GM19455 (cell line): ENCODE measurements at regions not wholly inside any gene's neighbourhood (a gene's known extent, or its start where the extent isn't known, plus 50 kb on each side); places are given as distances from the start of the nearest gene placed in this dataset.
"Not testable (repeated sequence)": the region's sequence is repeated elsewhere in the genome, so short reads cannot be mapped to it uniquely, and the experiment has no call there.

Source experiments
- ATAC-seq: cut with Tn5 transposase; IDR thresholded peaks from one replicate; pipeline ENCODE4 v1.9.1; 2021; ENCODE audit not compliant: unreplicated experiment

DNA sequence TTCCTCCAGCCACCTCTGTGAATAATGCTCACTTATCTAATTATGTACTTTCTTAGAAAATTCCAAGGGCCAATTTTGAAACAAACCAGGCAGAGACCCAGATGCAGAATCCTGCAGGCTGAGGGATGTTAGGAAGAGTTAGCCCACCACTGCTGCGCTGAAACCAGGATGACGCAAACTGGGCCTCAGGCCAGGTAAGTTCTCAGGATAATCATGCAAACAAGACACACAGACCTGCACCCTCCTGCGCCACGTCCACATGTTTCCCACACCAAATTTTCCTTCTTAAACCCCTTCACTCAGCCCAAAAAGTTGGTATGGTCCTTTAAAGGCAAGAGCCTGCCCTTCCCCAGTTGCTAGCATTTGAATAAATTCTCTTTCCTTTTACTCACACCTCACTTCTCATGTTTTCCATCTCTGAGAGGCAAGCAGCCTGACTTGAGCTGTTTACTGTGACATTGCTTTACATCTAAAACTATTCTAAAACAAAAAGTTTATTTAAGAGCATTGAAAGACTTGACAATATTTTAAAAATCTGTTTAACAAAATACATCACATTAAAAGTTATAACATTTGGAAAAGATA, 887.1 kb downstream of the LRRIQ3 start:
- no peak for ATAC-seq

DNA sequence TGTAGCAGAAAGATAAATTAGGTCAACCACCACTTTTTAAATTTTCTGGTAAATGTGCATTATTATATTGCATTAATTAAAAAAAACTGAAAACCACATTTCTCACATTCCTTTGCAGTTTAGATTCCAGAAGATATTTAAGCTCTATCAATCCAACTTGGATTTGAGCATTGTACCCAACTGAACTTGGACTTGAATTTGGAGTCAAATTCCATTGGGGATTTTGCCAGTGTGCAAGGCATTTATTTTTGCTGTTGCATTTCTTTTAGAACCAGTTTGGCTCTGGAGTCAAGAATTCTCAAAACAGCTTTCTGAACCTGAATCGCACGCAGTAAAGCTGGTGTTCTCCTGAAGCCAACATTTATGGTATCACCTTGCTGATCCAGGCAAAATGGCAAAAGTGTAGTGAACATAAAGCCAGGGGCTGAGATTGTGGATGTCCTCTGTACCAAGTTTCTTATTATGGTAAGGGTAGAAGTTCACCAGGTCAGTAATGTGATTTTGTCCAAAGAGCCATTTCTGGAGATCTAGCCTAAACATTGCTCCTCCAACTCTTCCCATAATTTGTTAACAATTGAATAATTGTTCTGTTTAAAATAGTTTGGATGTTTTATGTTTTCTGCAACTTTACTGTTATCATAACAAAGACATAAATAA, 890.9 kb downstream of the LRRIQ3 start:
- no peak for ATAC-seq

DNA sequence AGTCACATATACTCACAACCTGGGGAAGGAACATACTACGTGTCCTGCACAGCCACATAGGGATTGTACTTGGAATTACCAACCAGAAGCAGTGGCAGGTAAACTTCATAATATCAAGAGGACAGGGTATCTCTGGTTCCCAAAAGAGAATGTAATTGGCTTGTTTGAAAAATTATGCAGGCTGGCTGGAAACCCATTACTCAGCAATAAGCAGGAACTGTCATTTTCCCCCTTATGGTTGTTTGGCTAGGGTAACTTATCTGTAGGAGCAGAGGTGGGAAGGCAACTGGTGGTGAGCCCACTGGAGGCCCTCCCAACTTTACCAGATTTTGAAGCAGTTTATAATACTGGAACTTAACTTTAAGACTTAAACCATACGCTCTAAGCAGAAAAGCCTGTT, 924.1 kb downstream of the LRRIQ3 start:
- ATAC-seq = no peak

DNA sequence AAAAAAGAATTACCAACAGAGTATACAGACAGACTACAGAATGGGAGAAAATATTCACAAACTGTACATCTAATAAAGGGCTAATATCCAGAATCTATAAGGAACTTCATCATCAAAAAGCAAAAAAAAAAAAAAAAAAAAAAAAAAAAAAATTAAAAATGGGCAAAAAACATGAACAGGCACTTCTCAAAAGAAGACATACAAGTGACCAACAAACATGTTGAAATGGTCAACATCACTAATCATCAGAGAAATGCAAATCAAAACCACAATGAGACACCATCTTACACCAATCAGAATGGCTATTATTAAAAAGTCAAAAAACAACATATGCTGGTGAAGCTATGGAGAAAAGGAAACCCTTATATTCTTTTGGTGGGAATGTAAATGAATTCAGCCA, 952.8 kb downstream of the LRRIQ3 start:
- ATAC-seq = not testable (repeated sequence)

DNA sequence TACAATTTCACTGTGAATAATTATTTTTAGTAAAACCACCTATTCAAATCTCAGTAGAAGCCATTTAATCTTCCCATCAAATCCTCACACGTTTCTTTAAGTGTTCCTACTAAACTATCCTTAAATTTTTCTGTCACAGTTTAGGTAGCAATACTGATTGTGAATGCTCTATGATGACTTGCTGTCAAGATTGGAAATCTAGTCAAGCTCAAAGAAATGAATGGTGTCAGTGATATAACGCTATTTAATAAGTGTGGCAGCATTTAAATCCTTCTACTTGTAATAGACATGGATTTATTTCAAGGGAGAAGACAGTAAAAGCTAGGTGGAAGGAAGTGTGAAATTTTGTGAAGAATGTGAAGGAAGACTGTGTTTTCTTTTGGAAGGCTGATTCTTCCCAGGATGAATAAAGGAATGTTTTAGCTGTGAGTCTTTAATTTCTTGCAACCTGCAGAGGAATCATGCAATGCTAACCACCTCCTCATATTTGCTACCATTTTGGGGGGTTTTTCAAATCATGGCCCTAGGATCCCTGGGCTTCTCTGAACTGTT, 936.7 kb upstream of the NEGR1 start:
- ATAC-seq = no peak

DNA sequence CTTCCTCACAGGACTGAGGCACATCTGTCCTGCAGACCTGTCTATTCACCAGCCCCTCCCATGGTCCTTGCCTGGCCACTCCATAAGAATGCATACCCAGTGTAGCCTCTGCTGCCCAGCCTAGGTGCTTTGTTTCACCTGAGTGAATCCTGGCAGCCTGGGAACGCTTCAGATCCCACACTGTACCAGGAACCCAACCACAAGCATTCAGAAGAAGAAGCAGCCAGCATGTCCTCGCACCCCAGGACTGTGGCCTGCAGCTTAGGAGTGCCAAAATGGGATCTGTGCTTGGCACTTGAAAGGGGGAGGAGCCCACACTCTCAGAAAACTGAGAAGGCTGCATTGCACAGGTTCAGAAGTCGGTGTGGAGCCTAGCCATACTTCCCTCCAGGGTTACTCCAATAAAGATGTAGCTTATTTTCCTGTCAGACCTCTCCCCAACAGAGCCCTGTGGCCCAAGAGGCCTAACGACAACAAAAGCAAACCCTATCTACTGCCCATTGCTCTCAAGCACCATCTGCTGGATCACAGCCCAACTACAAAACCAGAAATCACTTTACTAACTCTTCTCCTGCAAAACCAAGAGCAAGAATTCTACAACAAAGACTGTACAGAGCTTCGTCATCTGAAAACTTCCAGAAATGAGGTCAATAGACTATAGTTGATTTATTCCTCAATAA, 923.1 kb upstream of the NEGR1 start:
- no peak for ATAC-seq

DNA sequence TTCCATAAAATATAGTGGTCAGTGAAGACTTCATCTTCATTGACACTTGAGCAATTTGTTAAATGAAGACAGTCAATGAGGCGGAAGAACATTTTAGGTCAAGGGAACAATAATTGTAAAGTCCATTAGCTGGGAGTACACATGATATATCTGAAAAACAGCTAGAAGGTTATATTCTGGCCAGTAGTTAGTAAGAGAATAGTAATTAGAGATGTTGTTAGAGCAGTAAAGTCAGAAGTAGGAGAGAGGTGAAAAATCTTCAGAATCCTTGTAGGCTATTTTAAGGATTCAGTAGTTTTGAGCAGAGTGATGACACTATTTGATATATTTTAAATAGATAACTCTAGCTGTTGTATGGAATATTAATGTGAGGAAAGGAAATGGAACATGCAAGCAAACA, 915.6 kb upstream of the NEGR1 start:
- ATAC-seq = no peak

DNA sequence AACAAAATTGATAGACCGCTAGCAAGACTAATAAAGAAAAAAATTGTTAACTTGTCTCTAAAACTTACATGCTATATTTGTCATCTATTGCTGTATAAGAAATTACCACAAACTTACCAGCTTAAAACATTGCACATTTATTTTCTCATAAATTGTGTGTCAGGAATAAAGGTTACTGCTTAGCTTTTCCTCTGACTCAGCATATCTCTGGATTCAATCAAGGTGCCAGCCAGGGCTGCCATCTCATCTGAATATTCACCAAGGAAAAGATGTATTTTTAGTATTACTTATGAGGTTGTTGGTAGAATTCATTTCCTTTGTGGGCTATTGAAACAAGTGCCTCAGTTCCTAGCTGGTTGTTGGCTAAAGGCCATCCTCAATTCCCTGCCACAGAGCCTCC, 912.6 kb upstream of the NEGR1 start:
- ATAC-seq = no peak

DNA sequence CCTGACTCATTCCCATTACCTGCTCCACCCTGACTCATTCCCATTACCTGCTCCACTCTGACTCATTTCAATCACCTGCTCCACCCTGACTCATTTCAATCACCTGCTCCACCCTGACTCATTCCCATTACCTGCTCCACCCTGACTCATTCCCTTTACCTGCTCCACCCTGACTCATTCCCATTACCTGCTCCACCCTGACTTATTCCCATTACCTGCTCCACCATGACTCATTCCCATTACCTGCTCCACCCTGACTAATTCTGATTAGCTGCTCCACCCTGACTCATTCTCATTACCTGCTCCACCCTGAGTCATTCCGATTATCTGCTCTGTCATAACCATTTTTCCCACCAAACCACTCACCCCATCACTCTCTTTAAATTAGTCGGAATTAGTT, 901.2 kb upstream of the NEGR1 start:
- ATAC-seq = not testable (repeated sequence)

DNA sequence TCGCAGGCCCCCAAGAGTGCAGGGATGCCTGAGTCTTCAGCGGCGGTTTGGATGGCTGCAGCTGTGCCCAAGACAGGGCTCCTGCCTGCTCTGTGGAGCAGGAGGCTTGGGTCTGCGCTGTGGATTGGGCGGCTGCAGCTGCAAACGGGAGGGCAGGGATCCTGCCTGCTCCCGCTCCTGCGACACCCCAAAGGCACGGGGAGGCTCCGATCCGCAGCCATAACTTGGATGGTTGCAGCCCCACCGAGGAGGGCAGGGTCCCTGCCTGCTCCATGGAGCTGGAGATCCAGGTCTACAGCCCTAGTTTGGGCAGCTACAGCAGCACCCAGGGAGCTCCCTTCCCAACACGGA, 898.8 kb upstream of the NEGR1 start:
- ATAC-seq = no peak

DNA sequence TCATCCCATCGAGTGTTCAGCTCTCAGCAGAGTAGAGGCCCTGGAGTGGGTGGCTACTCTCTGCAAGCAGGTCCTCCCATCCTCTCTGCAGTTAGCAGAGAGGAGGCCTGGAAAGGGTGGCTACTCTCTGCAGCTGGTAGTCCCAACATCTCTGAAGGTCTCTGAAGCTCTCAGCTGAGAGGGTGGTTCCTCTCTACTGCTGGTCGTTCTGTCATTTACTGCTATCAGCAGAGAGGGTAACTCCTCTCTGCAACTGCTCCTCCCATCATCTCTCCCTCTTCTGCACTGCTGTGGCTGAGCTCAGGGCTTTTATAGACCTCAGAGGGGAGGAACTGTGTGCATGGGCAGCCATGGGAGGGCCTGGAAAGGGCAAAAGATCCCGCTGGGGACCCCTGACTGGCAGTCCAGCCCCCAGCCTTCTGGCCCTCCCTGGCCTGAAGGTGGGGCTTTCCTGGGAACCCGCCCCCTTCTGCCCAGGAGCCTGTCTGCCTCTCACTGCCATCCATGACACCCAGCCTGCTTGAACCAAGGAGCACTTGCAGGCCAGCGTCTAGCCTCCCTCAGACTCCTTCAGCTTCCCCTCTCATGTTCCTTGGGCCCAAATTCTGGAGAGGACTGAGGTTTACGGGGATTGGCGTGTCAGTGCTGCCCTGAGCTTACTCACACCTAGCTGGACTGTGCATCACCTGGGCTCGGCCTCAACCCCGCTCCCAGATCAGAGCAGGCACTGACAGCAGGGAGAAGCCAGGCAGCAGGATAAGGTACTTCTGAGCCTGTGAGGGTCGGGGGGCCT, 898.3 kb upstream of the NEGR1 start:
- ATAC-seq = no peak

DNA sequence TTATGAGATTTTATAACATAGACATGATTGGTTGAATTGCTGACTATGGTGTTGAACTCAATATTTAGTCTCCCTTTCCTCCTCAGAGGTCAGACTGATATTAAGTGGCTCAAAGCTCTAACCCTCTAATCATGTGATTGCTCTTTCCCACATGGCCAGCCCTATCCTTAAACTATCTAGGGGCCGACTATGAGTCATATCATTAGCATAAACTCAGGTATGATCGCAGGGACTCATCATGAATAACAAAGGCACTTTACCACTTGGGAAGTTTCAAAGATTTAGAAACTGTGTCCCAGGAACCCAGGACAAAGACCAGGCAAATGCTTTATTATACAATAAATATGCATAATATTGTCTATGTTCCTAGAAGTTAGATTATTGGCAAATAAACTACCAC, 894.6 kb upstream of the NEGR1 start:
- no peak for ATAC-seq

DNA sequence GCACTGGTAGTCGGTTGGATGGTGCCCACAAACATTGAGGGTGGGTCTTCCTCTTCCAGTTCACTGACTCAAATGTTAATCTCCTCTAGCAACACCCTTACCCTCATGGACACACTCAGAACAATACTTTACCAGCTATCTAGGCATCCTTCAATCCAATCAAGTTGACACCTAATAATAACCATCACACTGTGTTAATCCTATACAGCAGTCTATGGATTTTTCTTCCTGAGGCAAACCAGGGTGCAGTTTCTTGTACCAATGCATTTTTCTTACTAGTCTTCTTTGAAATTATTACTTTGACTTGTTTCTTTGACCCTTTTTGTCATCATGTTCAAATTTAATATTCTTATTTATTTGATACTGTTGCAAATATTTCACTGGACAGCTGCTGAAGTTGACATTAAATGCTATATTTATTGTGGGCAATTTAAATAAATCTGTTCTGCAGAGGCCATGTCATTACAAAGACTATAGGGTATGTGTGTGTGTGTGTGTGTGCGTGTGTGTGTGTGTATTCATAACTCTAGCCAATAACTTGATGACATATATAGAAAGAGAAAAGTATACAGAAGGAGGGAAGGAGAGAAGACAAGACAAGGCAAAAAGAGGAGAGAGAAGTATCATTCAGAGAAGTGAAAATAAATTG, 884.8 kb upstream of the NEGR1 start:
- ATAC-seq = no peak

DNA sequence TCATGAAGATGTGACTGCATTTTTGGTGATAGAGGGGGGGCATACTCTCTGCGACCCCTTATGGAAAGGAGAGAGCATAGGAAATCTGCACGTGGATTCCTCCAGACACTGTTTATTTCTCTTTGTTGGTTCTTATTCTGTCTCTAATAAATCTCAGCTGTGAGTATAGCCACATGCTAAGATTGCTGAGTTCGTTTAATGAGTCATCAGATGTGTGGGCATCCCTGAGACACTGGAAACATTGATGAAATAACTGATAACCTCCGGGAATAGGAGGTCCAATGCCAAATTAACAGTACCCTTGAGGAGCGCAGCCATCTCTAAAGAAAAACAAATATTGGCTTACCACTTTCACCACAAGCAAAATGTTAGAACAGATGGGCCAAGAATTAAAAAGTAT, 880.2 kb upstream of the NEGR1 start:
- ATAC-seq = no peak

DNA sequence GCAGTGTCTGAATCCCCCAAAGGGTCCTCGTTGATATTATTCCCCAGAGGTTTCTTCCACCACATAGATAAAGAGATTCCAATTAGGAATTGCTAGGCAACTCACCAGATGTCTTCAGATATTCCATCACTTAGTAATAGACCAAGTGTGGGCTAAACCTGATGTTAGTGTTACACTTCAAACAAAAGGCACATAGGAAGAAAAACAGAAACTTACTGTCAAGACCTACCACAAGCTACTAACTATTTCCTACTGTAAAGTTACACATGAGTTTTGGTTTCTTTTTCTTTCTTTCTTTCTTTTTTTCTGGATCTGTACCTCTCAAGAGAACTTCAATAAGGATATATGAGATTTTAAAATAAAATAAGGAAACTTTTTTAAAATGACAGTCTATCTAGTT, 879.1 kb upstream of the NEGR1 start:
- no peak for ATAC-seq

DNA sequence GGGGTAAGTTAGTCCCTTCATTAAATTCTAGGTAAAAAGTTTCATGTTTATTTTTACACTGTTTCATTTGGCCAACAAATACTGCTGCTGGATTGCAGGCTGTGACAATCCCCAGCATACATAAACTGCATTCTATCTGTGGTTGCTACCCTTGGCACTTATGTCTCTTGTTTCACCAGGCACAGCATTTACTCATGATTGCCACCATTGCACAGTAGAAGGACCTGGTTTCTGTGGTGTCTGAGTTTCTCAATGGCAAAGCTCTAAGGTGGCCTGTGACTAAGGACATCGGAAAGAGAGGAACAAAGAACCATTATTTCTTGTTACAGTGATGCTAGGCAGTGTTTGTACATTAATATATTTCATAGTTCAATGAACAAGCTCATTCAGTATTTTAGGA, 878.4 kb upstream of the NEGR1 start:
- ATAC-seq = no peak

DNA sequence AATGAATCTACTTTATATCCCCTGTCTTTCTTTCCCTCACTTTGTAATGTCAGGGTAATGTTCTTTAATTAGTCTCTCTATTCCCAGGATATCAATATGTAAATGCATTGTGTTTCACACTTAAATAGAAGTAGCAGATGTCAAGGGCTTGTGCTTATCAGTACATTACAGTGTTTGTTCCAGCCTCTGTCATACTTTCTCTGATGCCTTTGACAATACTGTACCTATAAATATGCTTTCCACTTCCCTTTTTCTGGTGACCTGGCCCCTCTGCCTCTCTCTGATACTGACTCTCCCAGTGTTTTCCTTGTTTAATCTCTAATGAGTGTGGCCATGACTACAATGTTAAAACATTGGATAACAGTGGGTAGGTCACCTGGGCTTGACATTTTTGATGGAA, 862.0 kb upstream of the NEGR1 start:
- ATAC-seq = no peak

DNA sequence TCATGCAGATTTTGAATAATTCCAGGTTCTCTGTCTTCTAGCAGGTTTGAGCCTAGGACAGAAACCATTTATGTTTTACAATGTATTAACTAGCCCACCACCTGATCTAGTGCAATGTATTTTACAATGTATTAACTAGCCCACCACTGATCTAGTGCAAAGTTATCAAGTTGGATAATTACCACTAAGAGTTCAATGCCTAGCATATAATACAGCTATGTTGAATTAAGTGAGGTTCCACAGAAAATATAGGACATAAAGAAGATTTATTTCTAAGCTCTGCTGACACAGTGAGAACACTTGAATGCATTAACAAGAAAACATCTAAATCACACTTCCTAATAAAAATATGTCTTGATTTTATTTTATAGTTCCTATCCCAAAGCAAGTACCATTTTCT, 854.6 kb upstream of the NEGR1 start:
- ATAC-seq = no peak

DNA sequence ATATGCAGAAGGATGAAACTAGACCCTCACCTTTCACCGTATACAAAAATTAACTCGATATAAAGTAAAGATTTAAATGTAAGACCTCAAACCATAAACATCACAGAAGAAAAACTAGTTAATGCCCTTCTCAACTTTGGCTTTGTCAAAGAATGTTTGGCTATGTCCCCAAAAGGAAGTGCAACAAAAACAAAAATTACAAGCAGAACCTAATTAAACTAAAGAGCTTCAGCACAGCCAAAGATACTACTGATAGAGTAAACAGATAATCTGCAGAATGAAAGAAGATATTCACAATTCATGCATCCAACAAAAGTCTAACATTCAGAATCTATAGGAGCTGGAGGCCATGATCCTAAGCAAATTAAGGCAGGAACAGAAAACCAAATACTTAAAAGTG, 824.6 kb upstream of the NEGR1 start:
- no peak for ATAC-seq

DNA sequence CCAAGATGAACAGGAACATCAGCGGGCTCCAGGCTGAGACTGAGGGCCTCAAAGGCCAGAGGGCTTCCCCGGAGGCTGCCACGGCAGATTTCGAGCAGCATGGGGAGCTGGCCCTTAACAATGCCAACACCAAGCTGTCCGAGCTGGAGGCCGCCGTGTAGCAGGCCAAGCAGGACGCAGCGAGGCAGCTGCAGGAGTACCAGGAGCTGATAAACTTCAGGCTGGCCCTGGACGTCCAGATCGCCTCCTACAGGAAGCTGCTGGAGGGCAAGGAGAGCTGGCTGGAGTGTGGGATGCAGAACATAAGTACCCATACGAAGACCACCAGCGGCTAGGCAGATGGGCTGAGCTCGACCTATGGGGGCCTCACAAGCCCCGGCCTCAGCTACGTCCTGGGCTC, 823.4 kb upstream of the NEGR1 start:
- no peak for ATAC-seq

DNA sequence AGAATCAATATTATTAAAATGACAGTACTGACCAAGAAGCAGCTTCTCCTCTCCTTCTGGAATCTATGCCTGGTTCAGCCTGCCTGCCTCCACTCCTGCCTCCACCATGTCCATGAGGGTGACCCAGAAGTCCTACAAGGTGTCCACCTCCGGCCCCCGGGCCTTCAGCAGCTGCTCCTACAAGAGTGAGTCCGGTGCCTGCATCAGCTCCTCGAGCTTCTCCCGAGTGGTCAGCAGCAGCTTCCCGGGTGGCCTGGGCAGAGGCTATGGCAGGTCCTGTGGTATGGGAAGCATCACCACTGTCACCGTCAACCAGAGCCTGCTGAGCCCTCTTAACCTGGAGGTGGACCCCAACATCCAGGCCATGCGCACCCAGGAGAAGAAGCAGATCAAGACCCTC, 822.4 kb upstream of the NEGR1 start:
- ATAC-seq = no peak
